Lung (tissue), 11 donors: ENCODE measurements at regions not wholly inside any gene's neighbourhood (a gene's known extent, or its start where the extent isn't known, plus 50 kb on each side); places are given as distances from the start of the nearest gene placed in this dataset.

Experiments
- ATAC-seq: fragments of 200-7000 bp; cut with Tn5 transposase; one replicate; pipeline ENCODE4 v1.9.1; 2020; ENCODE audit warnings: moderate number of reproducible peaks; ENCODE audit not compliant: insufficient read depth, low FRiP score
- DNase-seq, 3 donors: peaks; one replicate each; pipeline ENCODE4 v3.0.0-alpha.2; 2013 to 2017
- H3K27ac ChIP-seq, 2 donors: one replicate each; pipeline ENCODE4 v1.5.1; 2013; ENCODE audit warnings: mild to moderate bottlenecking in 2 of 2, moderate library complexity in 2 of 2, control low read depth in 1 of 2, inconsistent platforms in 1 of 2, low read depth in 1 of 2, low read length in 1 of 2
- H3K27me3 ChIP-seq, 3 donors: one replicate each; pipeline ENCODE4 v1.5.1; 2013; ENCODE audit warnings: low read length in 2 of 3; ENCODE audit not compliant: control insufficient read depth in 3 of 3, insufficient read depth in 3 of 3
- H3K36me3 ChIP-seq, 4 donors: one replicate each; pipeline ENCODE4 v1.5.1; 2013; ENCODE audit warnings: low read length in 4 of 4, mild to moderate bottlenecking in 1 of 4, moderate library complexity in 1 of 4; ENCODE audit not compliant: control insufficient read depth in 4 of 4, insufficient read depth in 4 of 4
- H3K4me1 ChIP-seq, 5 donors: one replicate each; pipeline ENCODE4 v1.5.1; 2013; ENCODE audit warnings: low read length in 5 of 5, mild to moderate bottlenecking in 2 of 5, moderate library complexity in 1 of 5; ENCODE audit not compliant: control insufficient read depth in 5 of 5, insufficient read depth in 5 of 5
- H3K4me3 ChIP-seq: one replicate; pipeline ENCODE4 v1.5.1; 2013; ENCODE audit warnings: mild to moderate bottlenecking, control low read depth, moderate library complexity
- H3K9ac ChIP-seq, 2 donors: one replicate each; pipeline ENCODE4 v1.5.1; 2013; ENCODE audit warnings: low read length in 2 of 2, control low read depth in 1 of 2; ENCODE audit not compliant: insufficient read depth in 1 of 2
- H3K9me3 ChIP-seq, 4 donors: one replicate each; pipeline ENCODE4 v1.5.1; 2013; ENCODE audit warnings: low read length in 3 of 4, mild to moderate bottlenecking in 1 of 4, moderate library complexity in 1 of 4; ENCODE audit not compliant: control insufficient read depth in 4 of 4, insufficient read depth in 3 of 4
- WGBS, 2 donors: extraction: QIAGEN DNeasy Blood & Tissue Kit; methylation state at CpG; one replicate each; pipeline ENCODE4 v1.1.7; 2013; 5-methylcytosine and 5-hydroxymethylcytosine counted together
- TF ChIP-seq, protein P1 (sequence below): IDR thresholded peaks from 2 replicates; pipeline ENCODE4 v1.5.1; 2012; ENCODE audit warnings: mild to moderate bottlenecking; ENCODE audit errors: control extremely low read depth, extremely low read depth
- donor health status: control.
- donor health status: control.
- donor health status: Bipolar disorder and iron deficiency.
- donor health status: healthy.
- donor health status: DM: yes; HTN: yes; CAD: no.

DNA sequence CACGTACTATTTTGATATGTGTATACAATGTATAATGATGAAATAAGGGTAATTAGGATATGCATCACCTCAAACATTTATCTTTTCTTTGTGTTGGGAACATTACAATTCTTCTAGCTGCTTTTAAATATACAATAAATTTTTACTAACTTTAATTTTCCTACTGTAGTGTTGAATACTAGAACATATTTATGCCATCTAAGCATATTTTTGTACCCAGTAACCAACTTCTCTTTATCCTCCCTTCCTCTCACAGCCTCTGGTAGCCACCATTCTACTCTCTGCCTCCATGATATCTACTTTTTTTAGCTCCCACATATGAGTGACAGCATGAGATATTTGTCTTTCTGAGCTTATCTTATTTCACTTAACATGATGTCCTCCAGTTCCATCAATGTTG lies 468.0 kb downstream of the COL11A1 start:
- H3K4me1 ChIP-seq: no peaks in the 10 kb centered on the region
- no peak for ATAC-seq
- H3K27me3 ChIP-seq: no peaks in the 10 kb centered on the region
- no peak overlapping the region for H3K27ac ChIP-seq
- WGBS, 2 donors: 80 to 85% methylated on average over 1 of the region's 1 CpG
- H3K9ac ChIP-seq: no peak overlapping the region
- no peaks in the 10 kb centered on the region for H3K36me3 ChIP-seq
- no peak overlapping the region for H3K4me3 ChIP-seq
- DNase-seq: no peak
- peaks cover 0 to 2% (median 0%) of the 10 kb centered on the region in 4 donors for H3K9me3 ChIP-seq
- TF ChIP-seq, protein P1, sequence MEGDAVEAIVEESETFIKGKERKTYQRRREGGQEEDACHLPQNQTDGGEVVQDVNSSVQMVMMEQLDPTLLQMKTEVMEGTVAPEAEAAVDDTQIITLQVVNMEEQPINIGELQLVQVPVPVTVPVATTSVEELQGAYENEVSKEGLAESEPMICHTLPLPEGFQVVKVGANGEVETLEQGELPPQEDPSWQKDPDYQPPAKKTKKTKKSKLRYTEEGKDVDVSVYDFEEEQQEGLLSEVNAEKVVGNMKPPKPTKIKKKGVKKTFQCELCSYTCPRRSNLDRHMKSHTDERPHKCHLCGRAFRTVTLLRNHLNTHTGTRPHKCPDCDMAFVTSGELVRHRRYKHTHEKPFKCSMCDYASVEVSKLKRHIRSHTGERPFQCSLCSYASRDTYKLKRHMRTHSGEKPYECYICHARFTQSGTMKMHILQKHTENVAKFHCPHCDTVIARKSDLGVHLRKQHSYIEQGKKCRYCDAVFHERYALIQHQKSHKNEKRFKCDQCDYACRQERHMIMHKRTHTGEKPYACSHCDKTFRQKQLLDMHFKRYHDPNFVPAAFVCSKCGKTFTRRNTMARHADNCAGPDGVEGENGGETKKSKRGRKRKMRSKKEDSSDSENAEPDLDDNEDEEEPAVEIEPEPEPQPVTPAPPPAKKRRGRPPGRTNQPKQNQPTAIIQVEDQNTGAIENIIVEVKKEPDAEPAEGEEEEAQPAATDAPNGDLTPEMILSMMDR: no peak

DNA sequence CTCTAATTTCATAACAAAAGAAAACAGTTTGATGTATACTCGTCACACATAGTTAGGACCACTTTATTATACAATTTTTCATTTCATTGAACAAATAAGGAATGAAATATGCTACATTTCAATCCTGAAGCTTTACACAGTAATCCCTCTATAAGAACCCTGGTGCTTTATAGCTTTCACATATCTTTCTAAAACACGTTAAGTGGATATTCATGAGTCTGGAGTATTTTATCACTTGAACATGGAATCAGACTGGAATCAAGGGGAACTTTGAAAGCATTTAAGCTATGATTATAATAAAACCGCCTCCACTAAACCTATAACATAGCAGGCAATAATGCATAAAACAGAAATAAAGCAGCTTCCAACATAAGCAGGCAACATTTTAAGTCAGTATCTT lies 476.6 kb downstream of the COL11A1 start:
- TF ChIP-seq, protein P1: no peak
- no peak overlapping the region for H3K9ac ChIP-seq
- H3K4me3 ChIP-seq: no peak overlapping the region
- no peaks in the 10 kb centered on the region for H3K27me3 ChIP-seq
- no peak for ATAC-seq
- peaks cover 0 to 1% (median 0%) of the 10 kb centered on the region in 5 donors for H3K4me1 ChIP-seq
- no peak for DNase-seq
- H3K27ac ChIP-seq: no peak overlapping the region
- H3K36me3 ChIP-seq: no peaks in the 10 kb centered on the region
- 62 to 72% methylated on average over 3 of the region's 3 CpGs for WGBS, 2 donors
- H3K9me3 ChIP-seq: no peaks in the 10 kb centered on the region

DNA sequence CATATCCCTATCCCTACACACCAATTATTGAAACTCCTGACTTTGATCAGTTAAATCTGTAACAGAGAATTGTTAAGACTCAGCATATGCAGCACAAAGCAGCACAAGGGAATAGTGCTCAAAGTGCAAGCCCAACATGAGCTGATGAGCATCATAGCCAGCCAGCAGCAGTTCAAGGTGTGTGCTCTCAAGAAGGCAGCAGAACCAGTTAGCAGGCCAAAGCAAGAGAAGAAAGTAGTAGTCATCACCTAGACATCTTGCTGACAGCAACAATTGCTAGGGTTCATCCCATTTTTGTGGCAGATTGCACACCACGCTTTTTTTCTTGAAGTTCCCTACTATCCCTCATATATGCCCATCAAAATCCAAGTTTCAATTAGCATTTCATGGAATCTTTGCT lies 478.3 kb downstream of the COL11A1 start:
- H3K27ac ChIP-seq: no peak overlapping the region
- 88 to 91% methylated on average over 1 of the region's 1 CpG for WGBS, 2 donors
- TF ChIP-seq, protein P1: no peak
- peaks cover 0 to 1% (median 0%) of the 10 kb centered on the region in 5 donors for H3K4me1 ChIP-seq
- no peak overlapping the region for H3K9ac ChIP-seq
- H3K36me3 ChIP-seq: no peaks in the 10 kb centered on the region
- H3K9me3 ChIP-seq: no peaks in the 10 kb centered on the region
- ATAC-seq (no peak), DNase-seq (no peak)
- no peaks in the 10 kb centered on the region for H3K27me3 ChIP-seq
- no peak overlapping the region for H3K4me3 ChIP-seq

DNA sequence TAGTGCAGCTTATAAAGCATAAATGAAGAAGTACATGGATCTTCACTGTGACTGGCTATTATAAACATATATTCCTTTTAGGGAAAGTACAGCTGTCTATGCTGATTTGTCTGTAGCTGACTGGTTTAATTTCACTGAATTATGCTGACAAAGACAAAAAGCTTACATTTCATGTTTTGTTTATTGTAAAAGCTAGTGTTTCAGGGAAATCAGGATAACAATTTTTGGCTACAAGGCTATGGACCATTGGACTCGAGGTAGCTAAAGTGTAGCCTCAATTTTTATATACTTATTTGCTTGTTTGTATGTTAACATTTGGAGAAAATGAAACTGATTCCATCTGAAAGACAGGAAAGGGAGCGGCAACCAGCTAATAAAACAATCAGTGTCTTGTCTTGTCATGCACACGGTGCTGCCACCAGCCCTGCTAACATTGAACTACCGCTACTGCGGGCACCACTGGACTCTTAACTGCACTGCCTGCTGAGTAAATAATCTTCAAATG lies 480.2 kb downstream of the COL11A1 start:
- Histone ChIP-seq H3K36me3 (no peaks in the 10 kb centered on the region), H3K4me3 (no peak overlapping the region), H3K9ac (peak overlapping the region in 1 of 2 donors; percentile 34), H3K27me3 (no peaks in the 10 kb centered on the region), H3K4me1 (peaks cover 0 to 1% (median 0%) of the 10 kb centered on the region in 5 donors), H3K9me3 (no peaks in the 10 kb centered on the region), H3K27ac (no peak overlapping the region)
- DNase-seq: peak; percentile 14 to 35 (median 19)
- 47 to 69% methylated on average over 5 of the region's 5 CpGs for WGBS, 2 donors
- TF ChIP-seq, protein P1: no peak
- no peak for ATAC-seq
